Retina (tissue), 1 donor: ENCODE measurements at regions not wholly inside any gene's neighbourhood (a gene's known extent, or its start where the extent isn't known, plus 50 kb on each side); places are given as distances from the start of the nearest gene placed in this dataset.
A peak's percentile ranks its signal among the peaks of the same experiment; 100 is the strongest.
"Not testable (repeated sequence)": the region's sequence is repeated elsewhere in the genome, so short reads cannot be mapped to it uniquely, and the experiment has no call there.

Experiments used
- DNase-seq: peaks from one replicate; pipeline ENCODE4 v3.0.0-alpha.2; 2016

DNA sequence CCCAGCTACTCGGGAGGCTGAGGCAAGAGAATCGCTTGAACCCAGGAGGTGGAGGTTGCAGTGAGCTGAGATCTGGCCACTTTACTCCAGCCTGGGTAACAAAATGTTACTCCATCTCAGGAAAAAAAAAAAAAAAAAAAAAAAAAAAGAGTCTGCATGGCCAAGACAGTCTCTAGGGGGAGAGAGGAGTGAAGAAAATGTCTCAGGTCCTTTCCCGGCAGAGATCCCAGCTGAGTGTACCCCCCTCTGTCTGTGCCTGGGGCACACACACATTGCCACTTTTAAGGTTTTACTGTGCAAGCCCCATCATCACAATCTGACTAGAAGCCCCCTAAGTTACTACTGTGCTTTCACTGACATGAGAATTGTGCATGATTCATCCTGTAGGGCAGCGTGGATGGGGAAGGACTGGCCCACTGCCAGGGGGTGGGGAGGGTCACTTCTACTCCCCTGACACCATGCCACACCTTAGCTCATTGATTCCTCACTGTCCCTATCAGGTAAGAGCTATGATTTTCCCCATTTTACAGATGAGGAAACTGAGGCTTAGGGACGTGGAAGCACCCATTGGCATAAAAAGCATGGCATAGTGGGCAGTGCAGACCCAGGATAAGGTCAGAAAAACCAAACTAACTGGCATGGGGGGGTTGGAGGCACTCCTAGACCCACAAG, 102.3 kb upstream of the LARP1 start:
- no peak for DNase-seq

DNA sequence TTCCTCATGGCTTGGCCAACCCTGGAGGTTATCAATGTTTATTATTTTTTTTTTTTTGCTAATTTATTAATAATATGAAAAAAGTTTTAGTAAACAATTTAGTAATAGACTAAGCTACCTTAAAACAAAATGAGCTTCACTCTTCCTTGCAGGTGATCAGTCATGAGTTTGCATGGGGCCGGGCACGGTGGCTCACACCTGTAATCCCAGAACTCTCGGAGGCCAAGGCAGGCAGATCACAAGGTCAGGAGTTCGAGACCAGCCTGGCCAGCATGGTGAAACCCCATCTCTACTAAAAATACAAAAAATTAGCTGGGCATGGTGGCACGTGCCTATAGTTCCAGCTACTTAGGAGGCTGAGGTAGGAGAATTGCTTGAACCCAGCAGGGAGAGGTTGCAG, 103.4 kb upstream of the LARP1 start:
- not testable (repeated sequence) for DNase-seq

DNA sequence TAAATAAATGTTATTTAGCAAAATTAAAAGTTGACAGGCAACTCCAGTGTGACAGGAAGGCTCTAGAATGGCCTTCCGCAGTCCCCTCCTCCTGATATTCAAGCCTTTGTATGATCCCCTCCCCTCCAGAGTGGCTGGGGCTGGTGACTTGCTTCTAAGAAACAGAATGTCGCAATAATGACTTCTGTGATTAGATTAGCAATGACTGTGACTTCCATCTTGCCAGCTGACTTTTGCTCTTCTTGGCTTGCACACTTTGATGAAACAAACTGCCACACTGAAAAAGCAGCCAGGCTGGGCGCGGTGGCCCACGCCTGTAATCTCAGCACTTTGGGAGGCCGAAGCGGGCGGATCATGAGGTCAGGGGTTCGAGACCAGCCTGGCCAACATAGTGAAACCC, 106.5 kb upstream of the LARP1 start:
- no peak for DNase-seq

DNA sequence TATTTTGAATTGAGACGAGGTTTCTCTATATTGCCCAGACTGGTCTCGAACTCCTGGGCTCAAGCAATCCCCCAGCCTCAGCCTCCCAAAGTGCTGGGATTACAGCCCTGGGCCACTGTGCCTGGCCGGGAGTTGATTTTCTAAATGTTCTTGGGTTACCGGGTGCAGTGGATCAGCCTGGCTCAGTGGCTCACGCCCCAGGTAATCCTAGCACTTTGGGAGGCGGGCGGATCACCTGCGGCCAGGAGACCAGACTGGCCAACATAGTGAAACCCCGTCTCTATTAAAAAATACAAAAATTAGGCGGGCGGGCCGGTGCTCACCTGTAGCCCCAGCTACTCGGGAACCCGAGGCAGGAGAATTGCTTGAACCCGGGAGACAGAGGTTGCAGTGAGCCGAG, 106.9 kb upstream of the LARP1 start:
- DNase-seq, result no peak

DNA sequence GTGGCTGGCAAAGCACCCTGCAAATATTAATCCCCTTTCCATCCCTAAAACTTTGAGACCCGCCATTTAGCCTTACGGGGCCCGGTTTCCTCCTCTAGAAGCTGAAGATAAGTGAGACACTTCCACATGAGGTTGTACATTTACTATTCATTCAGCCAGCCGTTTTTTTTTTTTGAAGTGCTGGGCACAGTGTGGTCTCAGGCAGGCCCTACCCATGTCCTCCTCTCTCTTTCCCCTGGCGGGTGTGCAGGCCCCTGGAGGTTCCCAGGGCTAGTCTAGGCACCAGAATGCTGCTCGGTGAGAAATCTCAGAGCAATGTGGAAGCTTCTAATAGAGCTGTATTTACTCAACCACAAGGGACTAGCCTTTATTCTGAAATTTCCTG, 107.4 kb upstream of the LARP1 start:
- no peak for DNase-seq

DNA sequence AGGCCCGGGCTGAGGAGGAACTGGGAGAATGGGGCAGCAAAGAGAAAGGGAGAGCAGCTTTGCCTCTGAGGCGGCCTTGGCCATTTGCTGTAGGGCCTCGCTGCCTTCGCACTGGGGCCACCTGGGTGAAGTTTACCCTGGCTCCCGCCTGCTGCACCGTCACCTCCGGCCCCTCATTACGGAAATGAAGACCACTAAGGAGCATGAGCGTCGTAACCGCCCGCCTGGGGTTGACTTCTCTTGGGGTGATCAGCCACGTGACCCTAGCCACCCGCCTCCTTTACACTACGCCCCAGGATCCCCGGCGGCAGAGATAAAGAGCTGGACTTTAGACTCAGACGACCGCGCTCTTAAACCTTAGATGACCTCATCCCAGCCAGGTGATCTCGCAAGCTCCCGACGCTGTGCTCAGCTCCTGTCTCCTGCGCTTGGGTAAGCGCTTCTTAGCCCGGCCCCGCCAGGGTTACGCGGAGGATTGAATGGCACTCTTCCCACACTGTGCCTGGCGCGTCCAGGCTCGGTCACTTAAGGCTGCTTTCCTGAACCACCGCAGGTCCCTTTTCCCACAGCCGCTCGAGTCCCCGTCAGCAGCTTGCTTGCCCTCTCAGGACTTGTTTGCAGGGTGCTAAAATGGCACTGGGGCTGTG, 107.9 kb upstream of the LARP1 start:
- peak; percentile 72 for DNase-seq

DNA sequence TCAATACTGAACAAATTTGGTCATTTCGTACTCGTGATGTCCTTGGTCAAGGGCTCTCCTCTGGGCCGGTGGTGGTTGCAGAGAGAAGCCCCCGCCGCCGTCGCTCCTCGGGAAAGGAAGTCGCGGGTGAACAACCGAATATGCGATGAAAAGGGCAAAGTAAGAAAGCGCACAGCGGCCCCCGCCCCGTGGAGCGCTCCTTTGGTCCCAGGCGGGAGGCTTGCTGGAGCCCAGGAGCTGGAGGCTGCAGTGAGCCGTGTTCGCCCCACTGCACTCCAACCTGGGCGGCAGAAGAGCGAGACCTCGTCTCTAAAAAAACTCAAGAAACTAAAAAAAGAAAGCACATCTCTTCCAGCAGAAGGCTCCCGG, 108.4 kb upstream of the LARP1 start:
- no peak for DNase-seq

DNA sequence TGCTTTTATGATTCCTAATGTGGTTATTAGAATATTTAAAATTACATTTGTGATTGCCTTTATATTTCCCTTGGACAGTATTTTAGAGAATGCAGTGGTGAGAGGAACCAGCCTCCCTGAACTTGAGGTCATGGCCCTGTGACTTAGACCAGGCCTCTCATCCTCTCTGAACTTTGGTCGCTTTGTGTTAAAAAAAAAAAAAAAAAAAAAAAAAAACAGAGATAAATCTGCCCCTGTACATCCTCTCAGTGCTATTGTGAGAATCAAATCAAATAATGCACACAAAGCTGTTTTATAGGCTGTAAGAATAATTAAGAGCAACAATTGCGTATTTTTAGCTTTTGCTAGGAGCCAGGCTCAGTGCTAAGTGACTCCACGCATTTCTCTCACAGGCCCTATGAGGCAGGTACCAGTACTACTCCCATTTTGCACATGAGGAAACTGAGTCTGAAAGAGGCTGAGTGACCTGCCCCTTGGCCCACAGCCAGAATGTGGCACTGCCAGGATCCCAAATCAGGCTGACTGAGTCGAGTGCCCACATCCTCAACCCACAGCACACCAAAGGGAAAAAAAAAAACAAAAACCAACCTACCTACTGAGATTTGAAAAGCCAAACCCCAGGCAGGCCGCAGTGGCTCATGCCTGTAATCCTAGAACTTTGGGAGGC, 110.3 kb upstream of the LARP1 start:
- DNase-seq, result no peak

DNA sequence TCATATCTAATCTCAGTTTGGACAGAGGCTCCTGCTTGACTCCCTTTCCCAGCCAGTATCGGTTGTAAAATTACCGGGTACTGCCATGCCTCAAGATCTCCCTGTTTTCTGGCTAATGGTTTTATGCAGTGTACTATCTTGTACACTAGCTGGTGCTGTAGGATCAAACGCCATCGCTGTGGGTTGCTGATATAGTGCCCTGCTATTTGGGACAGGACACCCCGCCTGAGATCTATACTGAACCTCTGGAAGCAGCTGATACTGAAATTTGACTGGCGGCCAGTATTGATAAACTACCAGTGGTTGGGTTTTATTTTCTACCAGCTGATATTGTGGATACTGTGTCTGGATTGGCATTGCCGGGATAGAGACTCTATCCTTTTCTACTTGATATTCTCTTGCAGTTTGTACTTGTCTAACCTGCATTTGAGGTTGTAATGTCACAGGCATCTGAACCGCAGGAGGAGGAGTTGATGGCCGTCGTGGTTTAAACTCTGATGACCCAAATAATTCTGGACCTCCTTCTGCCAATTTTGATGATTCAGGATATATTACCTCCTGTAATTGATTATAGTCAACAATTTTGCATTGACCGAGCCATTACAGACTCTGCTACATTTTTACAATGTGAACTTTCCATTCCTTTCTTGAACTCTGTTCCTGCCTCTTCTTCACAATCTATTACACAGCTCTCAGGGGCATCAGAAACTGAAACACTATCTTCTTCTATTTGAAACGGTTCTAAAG, 112.5 kb upstream of the LARP1 start:
- DNase-seq, result no peak

DNA sequence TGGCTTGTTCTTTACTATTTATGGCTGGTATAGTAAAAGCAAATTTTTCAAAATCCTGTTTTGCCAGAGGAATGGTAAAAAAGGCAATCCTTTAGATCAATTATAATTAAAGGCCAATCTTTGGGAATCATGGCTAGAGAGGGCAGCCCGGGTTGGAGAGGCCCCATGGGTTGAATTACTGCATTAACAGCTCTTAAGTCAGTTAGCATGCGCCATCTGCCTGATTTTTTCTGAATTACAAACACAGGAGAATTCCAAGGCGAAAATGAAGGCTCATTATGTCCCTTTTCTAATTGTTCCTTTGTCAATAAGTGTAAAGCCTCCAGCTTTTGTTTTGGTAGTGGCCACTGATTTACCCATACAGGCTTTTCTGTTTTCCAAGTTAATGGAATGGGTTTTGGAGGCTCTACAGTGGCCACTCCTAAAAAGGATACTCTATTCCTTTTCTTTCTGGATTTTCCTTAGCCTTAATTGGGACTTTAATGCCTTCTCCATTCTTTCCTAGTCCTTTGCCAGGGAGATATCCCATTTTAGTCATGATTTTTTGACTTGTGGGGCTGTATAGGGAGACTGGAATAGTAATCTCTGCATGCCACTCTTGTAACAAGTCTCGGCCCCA, 114.9 kb upstream of the LARP1 start:
- peak; percentile 42 for DNase-seq

DNA sequence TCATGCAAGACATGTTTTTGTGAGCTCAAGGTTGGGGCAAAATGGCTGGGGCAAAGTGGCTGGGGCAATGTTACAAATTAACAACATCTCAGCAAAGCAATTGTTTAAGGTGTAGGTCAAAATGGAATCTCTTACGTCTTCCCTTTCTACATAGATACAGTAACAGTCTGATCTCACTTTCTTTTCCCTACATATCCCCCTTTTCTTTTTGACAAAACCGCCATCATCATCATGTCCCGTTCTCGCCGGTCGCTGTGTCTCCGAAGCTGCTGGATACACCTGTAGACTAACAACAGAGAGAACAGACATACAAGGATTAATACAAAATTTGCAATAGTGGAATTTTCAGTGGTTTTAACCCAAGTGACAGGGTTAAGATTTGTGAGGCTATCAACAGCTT, 118.4 kb upstream of the LARP1 start:
- not testable (repeated sequence) for DNase-seq

DNA sequence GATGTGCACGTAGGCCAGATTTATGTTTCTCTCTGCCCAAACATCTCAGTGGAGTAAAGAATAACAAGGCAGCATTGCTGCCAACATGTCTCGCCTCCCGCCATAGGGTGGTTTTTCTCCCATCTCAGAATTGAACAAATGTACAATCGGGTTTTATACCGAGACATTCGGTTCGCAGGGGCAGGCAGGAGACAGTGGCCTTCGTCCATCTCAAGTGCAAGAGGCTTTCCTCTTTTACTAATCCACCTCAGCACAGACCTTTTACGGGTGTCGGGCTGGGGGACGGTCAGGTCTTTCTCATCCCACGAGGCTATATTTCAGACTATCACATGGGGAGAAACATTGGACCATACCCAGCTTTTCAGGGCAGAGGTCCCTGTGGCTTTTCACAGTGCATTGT, 118.9 kb upstream of the LARP1 start:
- not testable (repeated sequence) for DNase-seq

DNA sequence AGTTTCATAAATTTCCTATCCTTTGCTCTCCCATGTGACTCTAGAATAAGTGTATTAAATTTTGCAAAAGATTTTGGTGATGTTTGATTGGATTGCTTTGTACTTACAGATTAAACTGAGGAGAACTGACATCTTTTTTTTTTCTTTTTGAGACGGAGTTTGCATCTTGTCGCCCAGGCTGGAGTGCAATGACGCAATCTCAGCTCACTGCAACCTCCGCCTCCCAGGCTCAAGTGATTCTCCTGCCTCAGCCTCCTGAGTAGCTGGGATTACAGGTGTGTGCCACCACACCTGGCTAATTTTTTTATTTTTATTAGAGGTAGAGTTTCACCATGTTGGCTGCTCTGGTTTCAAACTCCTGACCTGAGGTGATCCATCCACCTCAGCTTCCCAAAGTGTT, 121.4 kb upstream of the LARP1 start:
- DNase-seq, result not testable (repeated sequence)

DNA sequence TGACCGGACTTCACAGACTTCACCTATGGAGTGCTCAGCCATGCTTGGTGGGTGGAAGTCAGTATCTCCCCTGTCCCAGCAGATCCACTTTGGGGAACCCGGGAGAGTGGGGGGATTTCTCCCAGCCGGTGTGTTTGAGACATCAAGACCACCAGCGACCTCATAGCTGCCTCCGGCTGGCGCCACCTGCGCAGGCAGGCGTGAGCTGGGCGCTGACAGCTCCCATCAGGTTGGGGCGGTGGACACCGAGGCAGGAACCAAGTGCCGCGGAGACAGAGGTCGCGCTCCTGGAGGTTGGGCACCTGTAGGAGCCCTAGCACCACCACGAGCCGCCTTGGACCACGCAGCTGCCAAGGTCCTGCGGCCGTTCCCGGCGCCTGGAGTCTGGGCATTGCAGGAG, 124.0 kb upstream of the LARP1 start:
- DNase-seq, result no peak

DNA sequence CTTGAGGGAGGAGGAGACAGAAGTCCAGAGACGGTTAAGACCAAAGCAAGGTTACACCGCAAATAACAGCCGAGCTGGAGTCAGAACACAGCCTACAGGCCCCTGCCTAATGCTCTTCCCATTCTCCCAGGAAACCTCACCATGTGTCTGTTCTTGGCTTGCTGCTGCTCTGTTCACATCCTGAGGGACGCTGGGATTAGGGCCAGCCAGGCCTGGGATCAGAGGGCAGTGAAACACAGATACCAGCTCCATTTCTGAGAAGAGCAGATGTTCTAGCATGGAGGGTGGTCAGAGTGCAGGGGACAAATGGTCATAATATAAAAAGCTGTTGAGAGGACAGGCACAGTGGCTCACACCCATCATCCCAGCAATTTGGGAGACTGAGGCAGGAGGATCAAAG, 124.8 kb upstream of the LARP1 start:
- no peak for DNase-seq

DNA sequence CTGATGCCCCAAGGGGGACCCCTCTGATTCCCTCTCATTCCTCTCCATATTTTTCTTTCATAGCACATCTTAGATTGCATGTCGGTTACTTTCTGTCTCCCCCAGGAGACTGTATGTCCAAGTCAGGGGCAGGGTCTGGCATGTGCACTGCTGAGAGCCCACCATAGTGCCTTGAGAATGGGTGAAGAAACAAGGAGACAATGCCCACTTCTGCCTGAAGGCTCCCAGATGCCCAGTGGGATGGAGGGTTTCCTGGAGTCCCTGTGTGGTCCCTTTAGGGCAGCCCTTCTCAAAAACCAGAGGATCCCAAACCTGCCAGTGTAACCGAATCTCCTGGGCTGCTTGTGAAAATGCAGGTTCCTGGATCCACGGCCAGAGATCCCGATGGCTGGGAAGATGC, 126.5 kb upstream of the LARP1 start:
- DNase-seq, result no peak

DNA sequence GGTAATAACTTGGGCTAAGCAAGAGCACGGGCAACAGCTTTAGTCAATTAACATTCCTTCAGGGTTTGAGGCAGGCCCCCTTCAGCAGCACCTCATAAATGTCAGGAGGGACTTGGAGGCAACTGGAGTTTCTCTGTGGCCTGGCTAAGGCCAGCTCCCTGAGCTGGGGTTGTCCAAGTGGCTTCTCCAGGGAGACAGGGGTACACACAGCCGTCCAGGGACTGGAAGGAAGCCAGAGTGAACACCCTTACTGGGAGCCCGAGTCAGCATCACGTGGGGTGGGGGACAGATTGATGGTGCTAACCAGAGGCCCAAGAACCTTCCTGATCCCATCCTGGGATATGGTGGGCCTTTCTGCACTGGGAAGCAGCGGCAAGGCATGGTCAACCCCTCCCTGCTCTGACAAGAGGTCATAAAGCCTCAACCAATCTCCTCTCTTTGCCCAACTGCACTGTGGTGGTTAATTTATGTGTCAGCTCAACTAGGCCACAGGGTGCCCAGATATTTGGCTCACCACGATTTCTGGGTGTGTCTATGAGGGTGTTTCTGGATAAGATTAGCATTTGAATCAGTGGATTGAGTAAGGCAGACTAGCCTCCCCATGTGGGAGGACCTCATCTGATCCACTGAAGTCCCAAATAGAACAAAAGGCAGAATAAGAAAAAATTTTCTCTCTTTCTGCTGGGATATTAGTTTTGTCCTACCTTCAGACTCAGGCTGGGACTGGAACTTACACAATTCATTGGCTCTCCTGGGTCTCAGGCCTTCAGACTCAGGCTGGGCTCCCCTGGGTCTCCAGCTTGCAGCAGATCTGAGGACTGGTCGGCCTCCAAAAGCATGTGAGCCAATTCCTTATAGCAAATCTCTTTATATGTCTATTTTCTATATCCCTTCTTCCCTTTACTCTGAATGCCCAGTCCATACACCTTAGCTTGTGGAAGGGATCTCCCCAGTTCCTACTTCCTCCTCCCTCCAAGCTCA, 127.2 kb upstream of the LARP1 start:
- no peak for DNase-seq

DNA sequence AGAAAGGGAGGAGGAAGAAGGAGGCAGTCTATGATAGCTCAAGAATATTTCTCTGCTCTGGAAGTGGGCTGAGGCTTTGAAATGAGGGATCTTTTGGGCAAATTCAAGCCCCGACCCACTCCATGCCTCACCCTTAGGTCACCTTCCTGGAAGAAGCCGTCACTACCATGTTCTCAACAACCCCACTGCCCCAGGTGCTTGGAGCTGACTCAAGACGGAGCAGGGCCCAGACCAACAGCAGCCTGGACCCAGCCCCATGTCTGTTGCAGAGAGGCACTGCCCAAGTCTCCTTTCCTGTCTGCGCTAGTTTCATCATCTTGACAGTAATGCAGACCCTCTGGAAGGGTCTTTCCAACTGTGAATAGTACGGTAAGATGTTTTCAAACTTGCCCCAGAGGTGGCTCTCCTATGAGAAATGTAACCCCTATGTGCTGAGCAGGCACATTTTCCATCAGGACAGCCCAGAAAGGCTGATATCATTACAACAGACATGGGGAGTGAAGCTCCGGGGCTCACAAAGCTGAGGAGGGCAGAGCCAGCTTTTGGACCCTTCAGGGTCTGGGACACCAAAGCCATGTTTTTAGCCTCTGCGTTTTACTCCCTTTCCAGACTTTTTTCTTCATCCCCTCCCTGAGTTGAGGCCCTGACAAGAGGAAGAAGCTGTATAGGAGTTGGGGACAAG, 128.2 kb upstream of the LARP1 start:
- no peak for DNase-seq

DNA sequence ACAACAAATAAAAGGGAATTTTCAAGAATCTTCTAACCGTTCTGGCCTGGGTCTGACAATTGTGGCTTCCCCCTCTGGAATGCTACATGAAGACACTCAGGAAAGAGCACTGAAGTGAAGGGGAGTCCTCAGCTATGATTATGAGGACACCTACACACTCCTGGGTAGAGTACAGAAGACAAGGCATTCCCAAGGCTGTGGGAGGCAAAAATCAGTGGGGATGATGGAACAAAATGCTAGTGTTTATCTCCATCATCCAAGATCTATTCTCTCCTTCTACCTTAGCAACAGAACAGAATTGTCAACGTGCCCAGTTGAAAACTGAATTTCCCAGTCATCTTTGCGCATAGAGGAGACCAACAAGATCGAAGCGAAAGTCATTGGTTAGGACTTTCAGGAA, 130.1 kb upstream of the LARP1 start:
- DNase-seq, result no peak

DNA sequence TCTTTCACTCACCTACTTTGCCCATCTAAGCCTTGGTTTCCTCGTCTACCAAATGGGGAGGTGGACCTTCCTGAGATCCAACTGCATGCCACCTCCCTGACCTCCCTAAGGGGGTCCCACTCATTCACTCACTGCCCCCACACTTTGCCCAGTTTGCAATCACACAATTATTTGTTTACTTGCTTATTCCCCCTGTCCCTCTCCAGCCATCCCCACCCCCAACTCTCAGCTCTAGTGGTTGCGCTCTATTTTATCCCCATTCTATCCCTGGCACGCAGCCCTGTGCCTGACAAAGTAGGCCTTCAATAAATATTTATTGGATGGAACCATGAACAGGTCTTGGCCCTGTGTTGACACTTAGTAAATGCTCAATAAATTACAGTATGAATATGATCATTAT, 130.8 kb upstream of the LARP1 start:
- no peak for DNase-seq

DNA sequence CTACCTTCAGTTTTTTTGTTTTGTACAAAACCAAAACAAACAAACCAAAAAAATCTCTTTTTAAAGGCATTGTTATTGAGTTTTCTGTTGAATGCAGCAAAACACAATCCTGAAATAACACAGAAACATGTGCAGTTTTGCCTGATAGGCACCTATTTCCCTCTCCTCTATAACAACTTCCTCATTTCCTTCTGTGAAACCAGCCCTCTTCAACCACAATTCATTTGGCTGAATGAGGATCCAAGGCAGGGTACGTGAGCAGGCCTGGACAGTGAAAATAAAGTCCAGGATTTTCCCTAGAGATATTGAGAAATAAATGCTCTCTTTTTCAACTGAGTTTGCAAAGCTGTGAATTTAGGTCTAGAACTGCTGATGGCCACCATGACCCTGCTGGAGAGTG, 134.8 kb upstream of the LARP1 start:
- no peak for DNase-seq

DNA sequence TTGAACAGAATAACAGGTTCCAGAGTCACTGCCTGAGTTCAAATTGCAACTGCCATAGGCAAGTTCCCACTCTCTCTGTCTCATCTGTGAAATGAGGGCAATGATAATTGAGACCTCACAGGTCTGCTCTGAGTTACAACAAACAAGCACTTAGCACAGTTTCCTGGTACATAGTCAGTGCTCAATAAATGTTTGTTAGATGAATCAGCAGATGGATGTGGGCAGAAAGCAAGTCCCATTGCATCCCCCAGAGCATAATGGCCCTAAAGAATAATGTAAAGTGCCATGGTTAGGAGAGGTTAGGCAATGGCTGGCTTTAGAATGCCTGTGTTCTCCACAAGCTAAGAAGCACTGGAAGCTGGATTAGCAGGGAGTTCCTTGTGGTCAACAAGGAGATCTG, 136.5 kb upstream of the LARP1 start:
- no peak for DNase-seq
